ENCODE measurements at regions not wholly inside any gene's neighbourhood (a gene's known extent, or its start where the extent isn't known, plus 50 kb on each side); places are given as distances from the start of the nearest gene placed in this dataset.

DNA sequence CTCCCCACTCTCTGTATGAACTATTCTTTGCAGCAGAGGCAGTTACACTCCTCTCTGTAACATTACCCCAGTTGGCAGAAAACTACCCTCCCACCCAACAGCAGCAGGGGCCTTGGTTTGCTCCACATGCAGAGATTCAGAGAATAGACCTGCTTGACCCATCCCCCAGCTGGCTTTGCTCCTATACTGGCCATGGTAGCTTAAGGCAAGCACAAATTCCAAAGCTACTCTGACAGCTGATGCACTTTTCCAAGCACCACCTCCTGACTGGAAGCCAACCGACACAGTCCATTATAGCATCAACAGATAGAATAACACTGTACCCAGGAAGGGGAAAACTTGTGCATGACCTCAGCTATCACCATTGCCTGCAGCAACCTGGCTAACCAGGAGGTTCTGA lies 846.5 kb upstream of the NCAM2 start:
- no peak for TF ChIP-seq EP300 (IDR thresholded peaks at IDR 0.05)
- TF ChIP-seq, protein P1, sequence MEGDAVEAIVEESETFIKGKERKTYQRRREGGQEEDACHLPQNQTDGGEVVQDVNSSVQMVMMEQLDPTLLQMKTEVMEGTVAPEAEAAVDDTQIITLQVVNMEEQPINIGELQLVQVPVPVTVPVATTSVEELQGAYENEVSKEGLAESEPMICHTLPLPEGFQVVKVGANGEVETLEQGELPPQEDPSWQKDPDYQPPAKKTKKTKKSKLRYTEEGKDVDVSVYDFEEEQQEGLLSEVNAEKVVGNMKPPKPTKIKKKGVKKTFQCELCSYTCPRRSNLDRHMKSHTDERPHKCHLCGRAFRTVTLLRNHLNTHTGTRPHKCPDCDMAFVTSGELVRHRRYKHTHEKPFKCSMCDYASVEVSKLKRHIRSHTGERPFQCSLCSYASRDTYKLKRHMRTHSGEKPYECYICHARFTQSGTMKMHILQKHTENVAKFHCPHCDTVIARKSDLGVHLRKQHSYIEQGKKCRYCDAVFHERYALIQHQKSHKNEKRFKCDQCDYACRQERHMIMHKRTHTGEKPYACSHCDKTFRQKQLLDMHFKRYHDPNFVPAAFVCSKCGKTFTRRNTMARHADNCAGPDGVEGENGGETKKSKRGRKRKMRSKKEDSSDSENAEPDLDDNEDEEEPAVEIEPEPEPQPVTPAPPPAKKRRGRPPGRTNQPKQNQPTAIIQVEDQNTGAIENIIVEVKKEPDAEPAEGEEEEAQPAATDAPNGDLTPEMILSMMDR (IDR thresholded peaks at IDR 0.05): no peak

All from gastroesophageal sphincter (tissue), 3 donors.